SK-N-SH (cell line): ENCODE measurements at regions not wholly inside any gene's neighbourhood (a gene's known extent, or its start where the extent isn't known, plus 50 kb on each side); places are given as distances from the start of the nearest gene placed in this dataset.

Experiments
- CTCF ChIA-PET: fragments of 300-600, 350-600 bp; formaldehyde crosslinking; extraction: SDS; loops from one replicate; lab custom pipeline; 2021; lab: Yijun Ruan, JAX
- POLR2A ChIA-PET: fragments of 350-600 bp; sonication (Branson Sonifier 250); formaldehyde crosslinking; extraction: SDS; loops from one replicate; lab custom pipeline; 2020; ENCODE audit warnings: antibody characterized with exemption, inconsistent platforms; lab: Yijun Ruan, JAX
- DNase-seq: peaks from one replicate; pipeline ENCODE4 v3.0.0; 2012
- H2AFZ ChIP-seq: fragments of 200-600 bp; sonication (generic); 2 replicates; pipeline ENCODE4 v1.8.1; 2016; ENCODE audit warnings: antibody characterized with exemption, mild to moderate bottlenecking, low read depth
- H3F3A ChIP-seq: fragments of 200-600 bp; sonication (generic); replicated peaks from 2 replicates; pipeline ENCODE3; 2016; ENCODE audit warnings: antibody characterized with exemption, mild to moderate bottlenecking; ENCODE audit not compliant: insufficient read depth
- H3K27ac ChIP-seq, 2 experiments: fragments of 200-500 bp in 1 of 2; fragments of 200-600 bp in 1 of 2; sonication (Bioruptor generic) in 1 of 2; sonication (generic), shearing (Covaris generic) in 1 of 2; 2 replicates each; pipeline versions ENCODE4 v1.5.1 to v1.6.1; 2014 to 2016; ENCODE audit warnings: low read depth in 2 of 2, inconsistent platforms in 1 of 2, low read length in 1 of 2, mild to moderate bottlenecking in 1 of 2, mixed read lengths in 1 of 2
- H3K27me3 ChIP-seq: fragments of 200-600 bp; sonication (generic), shearing (Covaris generic); 2 replicates; pipeline ENCODE4 v1.6.1; 2016; ENCODE audit warnings: mixed run types; ENCODE audit not compliant: insufficient read depth
- H3K36me3 ChIP-seq, 2 experiments: fragments of 200-500 bp in 1 of 2; fragments of 200-600 bp in 1 of 2; sonication (Bioruptor generic) in 1 of 2; sonication (generic) in 1 of 2; replicated peaks in 1 of 2; 2 replicates each; pipeline versions ENCODE3 to v1.5.1; 2014 to 2016; ENCODE audit warnings: low read length in 1 of 2, mild to moderate bottlenecking in 1 of 2; ENCODE audit not compliant: insufficient read depth in 2 of 2, control insufficient read depth in 1 of 2
- H3K4me1 ChIP-seq, 2 experiments: fragments of 200-500 bp in 1 of 2; fragments of 200-600 bp in 1 of 2; sonication (Bioruptor generic) in 1 of 2; sonication (generic), shearing (Covaris generic) in 1 of 2; 2 replicates each; pipeline versions ENCODE4 v1.5.1 to v1.6.1; 2014 to 2016; ENCODE audit warnings: low read depth in 1 of 2, low read length in 1 of 2, mixed run types in 1 of 2; ENCODE audit not compliant: insufficient read depth in 2 of 2, control insufficient read depth in 1 of 2
- H3K4me2 ChIP-seq: fragments of 200-600 bp; sonication (generic), shearing (Covaris generic); 2 replicates; pipeline ENCODE4 v1.6.1; 2017; ENCODE audit warnings: mixed run types
- H3K4me3 ChIP-seq, 2 experiments: fragments of 200-500 bp in 1 of 2; fragments of 200-600 bp in 1 of 2; sonication (Bioruptor generic) in 1 of 2; sonication (generic), shearing (Covaris generic) in 1 of 2; 2 replicates each; pipeline versions ENCODE4 v1.5.1 to v1.8.1; 2014 to 2016; ENCODE audit warnings: low read depth in 2 of 2, inconsistent platforms in 1 of 2, low read length in 1 of 2, mild to moderate bottlenecking in 1 of 2, mixed read lengths in 1 of 2, moderate library complexity in 1 of 2
- H3K79me2 ChIP-seq: fragments of 200-600 bp; sonication (generic); 2 replicates; pipeline ENCODE4 v1.8.1; 2017; ENCODE audit warnings: mild to moderate bottlenecking; ENCODE audit not compliant: insufficient read depth
- H3K9ac ChIP-seq: fragments of 200-600 bp; sonication (generic); 2 replicates; pipeline ENCODE4 v1.6.1; 2017; ENCODE audit warnings: mixed run types
- H3K9me2 ChIP-seq: fragments of 200-600 bp; sonication (generic); 2 replicates; pipeline ENCODE4 v1.6.1; 2017; ENCODE audit warnings: mixed run types
- H3K9me3 ChIP-seq: fragments of 200-600 bp; sonication (generic); 2 replicates; pipeline ENCODE4 v1.6.1; 2017; ENCODE audit warnings: mixed run types, mild to moderate bottlenecking, moderate library complexity
- H4K20me1 ChIP-seq: fragments of 200-600 bp; sonication (generic); 2 replicates; pipeline ENCODE4 v1.6.1; 2017; ENCODE audit warnings: mild to moderate bottlenecking, mixed run types; ENCODE audit not compliant: insufficient read depth
- EZH2phosphoT487 ChIP-seq: fragments of 200-600 bp; sonication (generic); IDR thresholded peaks from 2 replicates; pipeline ENCODE4 v1.6.1; 2017; ENCODE audit warnings: low read depth, mixed run types, mild to moderate bottlenecking, antibody characterized with exemption, moderate library complexity, borderline replicate concordance
- FOSL2 ChIP-seq: IDR thresholded peaks from 2 replicates; pipeline ENCODE4 v1.4.0; 2012; ENCODE audit warnings: low read depth, mild to moderate bottlenecking, moderate library complexity, borderline replicate concordance
- FOXM1 ChIP-seq: IDR thresholded peaks from 2 replicates; pipeline ENCODE4 v1.4.0; 2012; ENCODE audit warnings: low read depth, mild to moderate bottlenecking
- JUND ChIP-seq: IDR thresholded peaks from 2 replicates; pipeline ENCODE4 v1.4.0; 2012
- MEF2A ChIP-seq: IDR thresholded peaks from 2 replicates; pipeline ENCODE4 v1.4.0; 2012; ENCODE audit warnings: low read depth, borderline replicate concordance
- MXI1 ChIP-seq: IDR thresholded peaks from 2 replicates; pipeline ENCODE4 v1.6.1; 2012; ENCODE audit warnings: mild to moderate bottlenecking, low read depth, low read length, improper control_type of control experiment
- NRF1 ChIP-seq: IDR thresholded peaks from 2 replicates; pipeline ENCODE4 v1.6.1; 2012; ENCODE audit warnings: low read depth, mild to moderate bottlenecking, low read length
- PBX3 ChIP-seq: IDR thresholded peaks from 2 replicates; pipeline ENCODE4; 2012
- POLR2AphosphoS5 ChIP-seq: IDR thresholded peaks from 2 replicates; pipeline ENCODE4 v1.6.1; 2012; ENCODE audit warnings: low read depth, low read length
- RAD21 ChIP-seq: IDR thresholded peaks from 2 replicates; pipeline ENCODE4 v1.6.1; 2012; ENCODE audit warnings: mild to moderate bottlenecking, low read length
- RCOR1 ChIP-seq: fragments of 150-350 bp; IDR thresholded peaks from 2 replicates; pipeline ENCODE4 v1.6.1; 2017; ENCODE audit warnings: antibody characterized with exemption, low read length
- TAF1 ChIP-seq: IDR thresholded peaks from 2 replicates; pipeline ENCODE4 v1.6.1; 2012; ENCODE audit warnings: low read depth, mild to moderate bottlenecking, low read length, moderate library complexity, borderline replicate concordance
- USF1 ChIP-seq: IDR thresholded peaks from 2 replicates; pipeline ENCODE4 v1.4.0; 2012; ENCODE audit warnings: low read depth, borderline replicate concordance
- YY1 ChIP-seq: IDR thresholded peaks from 2 replicates; pipeline ENCODE4 v1.4.0; 2012; ENCODE audit warnings: low read depth, mild to moderate bottlenecking
- ZBTB33 ChIP-seq: IDR thresholded peaks from 2 replicates; pipeline ENCODE4 v1.4.0; 2012; ENCODE audit warnings: low read depth, borderline replicate concordance
- WGBS: methylation state at CpG from one replicate; pipeline ENCODE4 v1.1.6; 2017; ENCODE audit warnings: low lambda C conversion rate; 5-methylcytosine and 5-hydroxymethylcytosine counted together
- TF ChIP-seq, protein P1 (sequence below): IDR thresholded peaks from 2 replicates; pipeline ENCODE4 v1.6.1; 2012; ENCODE audit warnings: mild to moderate bottlenecking, low read depth, low read length, moderate library complexity
- TF ChIP-seq, protein P2 (sequence below): fragments of 150-350 bp; IDR thresholded peaks from 2 replicates; pipeline ENCODE4 v1.6.1; 2017; ENCODE audit warnings: antibody characterized with exemption, low read length, low read depth, borderline replicate concordance
- TF ChIP-seq, protein P3 (sequence below): IDR thresholded peaks from 2 replicates; pipeline ENCODE4 v1.4.0; 2012; ENCODE audit warnings: low read depth

DNA sequence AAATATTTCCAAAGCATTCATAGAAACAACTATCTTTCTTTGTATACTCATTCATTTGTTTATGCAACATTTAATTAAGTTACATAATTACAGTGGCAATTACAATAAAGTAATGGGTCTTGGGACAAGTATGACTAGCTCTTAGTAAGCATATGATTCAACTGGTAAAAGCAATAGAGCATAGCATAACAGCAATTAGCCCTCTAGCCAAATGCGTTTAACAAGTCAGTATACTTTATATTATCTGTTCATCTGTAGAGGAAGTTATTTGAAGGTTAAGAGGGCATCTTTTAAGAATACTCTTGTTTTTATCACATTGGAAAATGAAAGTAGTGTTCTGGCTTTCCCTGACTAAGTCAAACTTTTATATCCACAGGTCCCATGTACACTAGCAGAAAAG lies 198.1 kb upstream of the UGT8 start:
- no peak overlapping the region for H2AFZ ChIP-seq
- POLR2A ChIA-PET, result no interaction called here
- DNase-seq, result no peak
- no peak overlapping the region for H3K9ac ChIP-seq
- H3K9me3 ChIP-seq, result no peaks in the 10 kb centered on the region
- H3K4me1 ChIP-seq, result no peaks in the 10 kb centered on the region
- no peak overlapping the region for H3K4me3 ChIP-seq
- no peak overlapping the region for H3K27ac ChIP-seq
- no peaks in the 10 kb centered on the region for H3K36me3 ChIP-seq
- H3K4me2 ChIP-seq, result no peak overlapping the region
- TF ChIP-seq YY1 (no peak), MXI1 (no peak), ZBTB33 (no peak), RCOR1 (no peak), EZH2phosphoT487 (no peak), USF1 (no peak), POLR2AphosphoS5 (no peak), NRF1 (no peak), RAD21 (no peak), TAF1 (no peak), FOXM1 (no peak), FOSL2 (no peak), MEF2A (no peak), PBX3 (no peak), JUND (no peak)
- TF ChIP-seq, protein P1, sequence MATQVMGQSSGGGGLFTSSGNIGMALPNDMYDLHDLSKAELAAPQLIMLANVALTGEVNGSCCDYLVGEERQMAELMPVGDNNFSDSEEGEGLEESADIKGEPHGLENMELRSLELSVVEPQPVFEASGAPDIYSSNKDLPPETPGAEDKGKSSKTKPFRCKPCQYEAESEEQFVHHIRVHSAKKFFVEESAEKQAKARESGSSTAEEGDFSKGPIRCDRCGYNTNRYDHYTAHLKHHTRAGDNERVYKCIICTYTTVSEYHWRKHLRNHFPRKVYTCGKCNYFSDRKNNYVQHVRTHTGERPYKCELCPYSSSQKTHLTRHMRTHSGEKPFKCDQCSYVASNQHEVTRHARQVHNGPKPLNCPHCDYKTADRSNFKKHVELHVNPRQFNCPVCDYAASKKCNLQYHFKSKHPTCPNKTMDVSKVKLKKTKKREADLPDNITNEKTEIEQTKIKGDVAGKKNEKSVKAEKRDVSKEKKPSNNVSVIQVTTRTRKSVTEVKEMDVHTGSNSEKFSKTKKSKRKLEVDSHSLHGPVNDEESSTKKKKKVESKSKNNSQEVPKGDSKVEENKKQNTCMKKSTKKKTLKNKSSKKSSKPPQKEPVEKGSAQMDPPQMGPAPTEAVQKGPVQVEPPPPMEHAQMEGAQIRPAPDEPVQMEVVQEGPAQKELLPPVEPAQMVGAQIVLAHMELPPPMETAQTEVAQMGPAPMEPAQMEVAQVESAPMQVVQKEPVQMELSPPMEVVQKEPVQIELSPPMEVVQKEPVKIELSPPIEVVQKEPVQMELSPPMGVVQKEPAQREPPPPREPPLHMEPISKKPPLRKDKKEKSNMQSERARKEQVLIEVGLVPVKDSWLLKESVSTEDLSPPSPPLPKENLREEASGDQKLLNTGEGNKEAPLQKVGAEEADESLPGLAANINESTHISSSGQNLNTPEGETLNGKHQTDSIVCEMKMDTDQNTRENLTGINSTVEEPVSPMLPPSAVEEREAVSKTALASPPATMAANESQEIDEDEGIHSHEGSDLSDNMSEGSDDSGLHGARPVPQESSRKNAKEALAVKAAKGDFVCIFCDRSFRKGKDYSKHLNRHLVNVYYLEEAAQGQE, result no peak
- TF ChIP-seq, protein P2, sequence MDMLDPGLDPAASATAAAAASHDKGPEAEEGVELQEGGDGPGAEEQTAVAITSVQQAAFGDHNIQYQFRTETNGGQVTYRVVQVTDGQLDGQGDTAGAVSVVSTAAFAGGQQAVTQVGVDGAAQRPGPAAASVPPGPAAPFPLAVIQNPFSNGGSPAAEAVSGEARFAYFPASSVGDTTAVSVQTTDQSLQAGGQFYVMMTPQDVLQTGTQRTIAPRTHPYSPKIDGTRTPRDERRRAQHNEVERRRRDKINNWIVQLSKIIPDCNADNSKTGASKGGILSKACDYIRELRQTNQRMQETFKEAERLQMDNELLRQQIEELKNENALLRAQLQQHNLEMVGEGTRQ, result no peak
- TF ChIP-seq, protein P3, sequence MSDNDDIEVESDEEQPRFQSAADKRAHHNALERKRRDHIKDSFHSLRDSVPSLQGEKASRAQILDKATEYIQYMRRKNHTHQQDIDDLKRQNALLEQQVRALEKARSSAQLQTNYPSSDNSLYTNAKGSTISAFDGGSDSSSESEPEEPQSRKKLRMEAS, result no peak
- TF ChIP-seq, all 33 proteins: peak for 0
- H3K79me2 ChIP-seq, result no peaks in the 10 kb centered on the region
- no peaks in the 10 kb centered on the region for H3F3A ChIP-seq
- H4K20me1 ChIP-seq, result no peaks in the 10 kb centered on the region
- H3K27me3 ChIP-seq, result no peaks in the 10 kb centered on the region; the same call in 1 of the 2 replicates
- WGBS, result 6% methylated on average over 1 of the region's 1 CpG
- CTCF ChIA-PET, result interaction anchor here (1.6 kb wide), 1 partner anchor 12 kb away, joined by 4 read pairs; no protein-coding TSS in a partner anchor
- no peaks in the 10 kb centered on the region for H3K9me2 ChIP-seq
